ENCODE measurements at regions not wholly inside any gene's neighbourhood (a gene's known extent, or its start where the extent isn't known, plus 50 kb on each side); places are given as distances from the start of the nearest gene placed in this dataset.

DNA sequence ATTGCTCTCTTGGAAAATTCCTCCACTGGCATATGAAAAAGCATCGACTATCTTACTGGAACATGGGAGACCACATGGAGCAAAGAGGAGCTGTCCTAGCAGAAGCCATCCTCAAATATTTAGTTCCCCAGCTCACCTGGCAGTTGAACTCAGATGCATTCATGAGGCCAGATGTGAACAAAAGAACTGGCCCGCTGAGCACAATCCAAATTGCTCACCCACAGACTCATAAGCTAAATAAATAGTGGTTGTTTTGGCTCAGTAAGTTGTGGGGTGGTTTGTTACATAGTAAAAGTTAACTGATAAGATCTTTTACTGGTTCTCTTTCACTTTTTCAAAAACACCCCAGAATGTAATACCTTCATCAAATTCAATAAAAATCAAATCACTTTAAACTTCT lies 108.6 kb upstream of the CWC22 start:
- no peak for TF ChIP-seq EZH2 (IDR thresholded peaks at IDR 0.05; ENCODE audit: insufficient read depth, poor library complexity, severe bottlenecking)
- Histone ChIP-seq H3K9ac (no peak overlapping the region), H4K20me1 (ENCODE audit: insufficient read depth) (no peaks in the 10 kb centered on the region), H3K9me2 (ENCODE audit: insufficient read depth) (no peaks in the 10 kb centered on the region), H3K36me3 (ENCODE audit: low read depth) (no peaks in the 10 kb centered on the region), H2AFZ (no peak overlapping the region), H3K27ac (no peak overlapping the region), H3K27me3 (replicated peaks; ENCODE audit: insufficient read depth) (no peaks in the 10 kb centered on the region), H3K4me3 (no peak overlapping the region), H3K9me3 (ENCODE audit: low read depth) (no peaks in the 10 kb centered on the region), H3K4me2 (ENCODE audit: unreplicated experiment) (no peak overlapping the region), H3F3A (ENCODE audit: insufficient read depth) (no peaks in the 10 kb centered on the region), H3K4me1 (ENCODE audit: insufficient read depth) (no peaks in the 10 kb centered on the region), H3K79me2 (ENCODE audit: insufficient read depth) (no peaks in the 10 kb centered on the region)
- WGBS, 2 experiments (ENCODE audit: low coverage in 1 of 2, low lambda C conversion rate in 2 of 2, missing lambda C conversion rate in 2 of 2): 57 to 70% methylated on average over 2 of the region's 2 CpGs
- in situ Hi-C loops (cut with MboI): loop anchor here (10.0 kb wide), 1 partner anchor 1599 kb away; no protein-coding TSS in a partner anchor
- DNase-seq: no peak

DNA sequence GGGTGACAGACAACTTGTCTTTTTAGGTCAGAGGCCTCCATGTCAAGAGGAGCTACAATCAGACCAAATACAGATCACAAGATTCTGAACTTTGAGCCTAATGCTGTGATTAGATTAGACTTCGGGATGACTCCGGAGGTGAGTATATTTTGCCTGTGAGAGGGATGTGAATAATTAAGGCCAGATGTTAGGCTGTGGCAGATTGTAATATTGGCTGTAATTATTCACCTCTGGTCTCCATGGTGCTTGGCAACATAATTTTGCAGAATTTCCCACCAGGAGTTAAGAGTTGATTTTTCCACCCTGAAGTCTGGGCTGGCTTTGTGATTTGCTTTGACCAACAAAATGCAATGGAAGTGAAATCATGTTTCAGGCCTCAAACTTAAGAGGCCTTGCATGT lies 108.2 kb upstream of the CWC22 start:
- Histone ChIP-seq H3K4me3 (no peak overlapping the region), H4K20me1 (ENCODE audit: insufficient read depth) (no peaks in the 10 kb centered on the region), H3K27ac (no peak overlapping the region), H3K9me2 (ENCODE audit: insufficient read depth) (no peaks in the 10 kb centered on the region), H3K4me1 (ENCODE audit: insufficient read depth) (no peaks in the 10 kb centered on the region), H2AFZ (no peak overlapping the region), H3K9me3 (ENCODE audit: low read depth) (no peaks in the 10 kb centered on the region), H3K27me3 (replicated peaks; ENCODE audit: insufficient read depth) (no peaks in the 10 kb centered on the region), H3K36me3 (ENCODE audit: low read depth) (no peaks in the 10 kb centered on the region), H3K9ac (no peak overlapping the region), H3K79me2 (ENCODE audit: insufficient read depth) (no peaks in the 10 kb centered on the region), H3F3A (ENCODE audit: insufficient read depth) (no peaks in the 10 kb centered on the region), H3K4me2 (ENCODE audit: unreplicated experiment) (no peak overlapping the region)
- TF ChIP-seq EZH2 (IDR thresholded peaks at IDR 0.05; ENCODE audit: insufficient read depth, poor library complexity, severe bottlenecking): no peak
- no peak for TF ChIP-seq EZH2phosphoT487 (IDR thresholded peaks at IDR 0.05; ENCODE audit: insufficient read depth, low read depth)
- WGBS, 2 experiments (ENCODE audit: low coverage in 1 of 2, low lambda C conversion rate in 2 of 2, missing lambda C conversion rate in 2 of 2): 97 to 98% methylated on average over 2 of the region's 2 CpGs
- DNase-seq: no peak
- in situ Hi-C loops (cut with MboI): loop anchor here (10.0 kb wide), 1 partner anchor 1600 kb away; no protein-coding TSS in a partner anchor

DNA sequence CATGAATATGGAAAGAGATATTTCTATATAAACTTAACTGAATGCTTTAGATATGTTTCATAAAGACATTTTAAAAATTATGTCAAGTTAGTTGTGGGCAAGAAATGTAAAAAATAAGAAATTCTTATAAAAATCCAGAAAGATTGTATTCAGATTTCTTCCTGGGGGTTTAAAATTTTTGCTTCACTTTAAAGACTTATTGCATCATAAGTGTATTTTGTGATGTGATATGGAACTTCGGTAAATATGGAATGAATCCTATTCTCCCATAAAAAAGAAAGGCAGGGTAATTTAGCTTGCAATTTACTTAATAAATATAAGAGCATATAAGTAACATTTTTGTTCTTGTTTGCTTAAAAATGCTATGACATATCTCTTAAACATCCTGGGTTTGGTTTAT lies 104.8 kb upstream of the CWC22 start:
- Histone ChIP-seq H3F3A (ENCODE audit: insufficient read depth) (no peaks in the 10 kb centered on the region), H3K4me2 (ENCODE audit: unreplicated experiment) (no peak overlapping the region), H2AFZ (no peak overlapping the region), H3K27ac (no peak overlapping the region), H3K9ac (no peak overlapping the region), H3K9me3 (ENCODE audit: low read depth) (no peaks in the 10 kb centered on the region), H3K27me3 (replicated peaks; ENCODE audit: insufficient read depth) (no peaks in the 10 kb centered on the region), H4K20me1 (ENCODE audit: insufficient read depth) (no peaks in the 10 kb centered on the region), H3K4me3 (no peak overlapping the region), H3K79me2 (ENCODE audit: insufficient read depth) (no peaks in the 10 kb centered on the region), H3K36me3 (ENCODE audit: low read depth) (no peaks in the 10 kb centered on the region), H3K4me1 (ENCODE audit: insufficient read depth) (no peaks in the 10 kb centered on the region), H3K9me2 (ENCODE audit: insufficient read depth) (no peaks in the 10 kb centered on the region)
- DNase-seq: no peak
- in situ Hi-C loops (cut with MboI): loop anchor here (10.0 kb wide), 1 partner anchor 1603 kb away; no protein-coding TSS in a partner anchor
- WGBS, 2 experiments (ENCODE audit: low coverage in 1 of 2, low lambda C conversion rate in 2 of 2, missing lambda C conversion rate in 2 of 2): 97 to 98% methylated on average over 1 of the region's 1 CpG
- TF ChIP-seq EZH2phosphoT487 (IDR thresholded peaks at IDR 0.05; ENCODE audit: insufficient read depth, low read depth) (no peak), EZH2 (IDR thresholded peaks at IDR 0.05; ENCODE audit: insufficient read depth, poor library complexity, severe bottlenecking) (no peak)

GRCh38 chr2:180110469-180110868 lies 103.4 kb upstream of the CWC22 start:
- no peaks in the 10 kb centered on the region for H3K27me3 ChIP-seq (replicated peaks; ENCODE audit: insufficient read depth)
- H3K27ac ChIP-seq: no peak overlapping the region
- in situ Hi-C loops (cut with MboI): loop anchor here (10.0 kb wide), 1 partner anchor 1604 kb away; no protein-coding TSS in a partner anchor
- DNase-seq: no peak
- TF ChIP-seq EZH2 (IDR thresholded peaks at IDR 0.05; ENCODE audit: insufficient read depth, poor library complexity, severe bottlenecking): no peak
- no peak for TF ChIP-seq EZH2phosphoT487 (IDR thresholded peaks at IDR 0.05; ENCODE audit: insufficient read depth, low read depth)
- no peaks in the 10 kb centered on the region for H3K9me3 ChIP-seq (ENCODE audit: low read depth)
- no peak overlapping the region for H3K9ac ChIP-seq
- H3K4me2 ChIP-seq (ENCODE audit: unreplicated experiment): no peak overlapping the region
- no peaks in the 10 kb centered on the region for H3K4me1 ChIP-seq (ENCODE audit: insufficient read depth)
- H3K36me3 ChIP-seq (ENCODE audit: low read depth): no peaks in the 10 kb centered on the region
- H3K4me3 ChIP-seq: no peak overlapping the region
- H4K20me1 ChIP-seq (ENCODE audit: insufficient read depth): no peaks in the 10 kb centered on the region
- 74 to 76% methylated on average over 6 of the region's 6 CpGs for WGBS, 2 experiments (ENCODE audit: low coverage in 1 of 2, low lambda C conversion rate in 2 of 2, missing lambda C conversion rate in 2 of 2)
- H3K9me2 ChIP-seq (ENCODE audit: insufficient read depth): no peaks in the 10 kb centered on the region
- no peaks in the 10 kb centered on the region for H3F3A ChIP-seq (ENCODE audit: insufficient read depth)
- H3K79me2 ChIP-seq (ENCODE audit: insufficient read depth): no peaks in the 10 kb centered on the region
- no peak overlapping the region for H2AFZ ChIP-seq

GRCh38 chr2:180101846-180102245 lies 94.7 kb upstream of the CWC22 start:
- in situ Hi-C loops (cut with MboI): no loop called here
- peak; percentile 6 for DNase-seq

More at GRCh38 chr2:180101846-180102245, 94.7 kb upstream of the CWC22 start:
- Histone ChIP-seq H3K27me3 (replicated peaks; ENCODE audit: insufficient read depth) (no peaks in the 10 kb centered on the region), H3K27ac (no peak overlapping the region), H3K36me3 (ENCODE audit: low read depth) (no peaks in the 10 kb centered on the region), H3K9me3 (ENCODE audit: low read depth) (no peaks in the 10 kb centered on the region), H3K4me3 (no peak overlapping the region), H3K9ac (no peak overlapping the region), H3F3A (ENCODE audit: insufficient read depth) (no peaks in the 10 kb centered on the region), H3K79me2 (ENCODE audit: insufficient read depth) (no peaks in the 10 kb centered on the region), H3K4me2 (ENCODE audit: unreplicated experiment) (no peak overlapping the region), H3K4me1 (ENCODE audit: insufficient read depth) (peaks cover 5% of the 10 kb centered on the region; the same call in 1 of the 2 replicates), H2AFZ (no peak overlapping the region), H4K20me1 (ENCODE audit: insufficient read depth) (no peaks in the 10 kb centered on the region), H3K9me2 (ENCODE audit: insufficient read depth) (no peaks in the 10 kb centered on the region)
- TF ChIP-seq EZH2 (IDR thresholded peaks at IDR 0.05; ENCODE audit: insufficient read depth, poor library complexity, severe bottlenecking) (no peak), EZH2phosphoT487 (IDR thresholded peaks at IDR 0.05; ENCODE audit: insufficient read depth, low read depth) (no peak)
- whole genome bisulfite sequencing, 2 experiments (ENCODE audit: low coverage in 1 of 2, low lambda C conversion rate in 2 of 2, missing lambda C conversion rate in 2 of 2): 52 to 70% methylated on average over 1 of the region's 1 CpG
